Breast epithelium (tissue), 3 donors: ENCODE measurements at regions not wholly inside any gene's neighbourhood (a gene's known extent, or its start where the extent isn't known, plus 50 kb on each side); places are given as distances from the start of the nearest gene placed in this dataset.

Experiments
- POLR2A ChIP-seq: fragments of 450-650 bp; IDR thresholded peaks from one replicate; pipeline ENCODE4 v1.6.1; 2016; ENCODE audit warnings: antibody characterized with exemption, mild to moderate bottlenecking, moderate library complexity
- POLR2AphosphoS5 ChIP-seq, 3 donors: sonication (generic); formaldehyde crosslinking; IDR thresholded peaks; one replicate each; pipeline ENCODE4 v1.6.1; 2017; ENCODE audit warnings: antibody characterized with exemption in 3 of 3
- TF ChIP-seq, protein P1 (sequence below), 3 donors: fragments of 450-650 bp; IDR thresholded peaks; one replicate each; pipeline ENCODE4 v1.5.1; 2016 to 2017; ENCODE audit warnings: antibody characterized with exemption in 3 of 3, mild to moderate bottlenecking in 3 of 3, moderate library complexity in 3 of 3

DNA sequence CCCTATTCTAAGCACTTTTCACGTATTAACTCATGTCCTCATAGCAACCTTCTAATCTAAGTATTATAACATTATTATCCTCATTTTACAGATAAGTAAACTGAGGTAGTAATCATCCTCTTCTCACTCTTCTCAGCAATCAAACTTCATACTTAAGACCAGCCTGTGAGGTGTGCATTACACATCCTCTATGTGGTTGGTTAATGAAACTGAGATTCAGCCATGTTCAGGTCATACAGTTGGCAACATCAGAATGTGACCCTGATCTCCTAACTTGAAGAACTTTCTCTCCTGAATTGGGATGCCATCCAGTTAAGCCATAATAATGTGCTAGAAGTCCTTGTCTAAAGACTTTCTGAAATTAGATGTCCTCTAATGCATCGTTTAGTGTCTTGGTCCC lies 275.1 kb upstream of the ANKRD55 start:
- TF ChIP-seq, protein P1, sequence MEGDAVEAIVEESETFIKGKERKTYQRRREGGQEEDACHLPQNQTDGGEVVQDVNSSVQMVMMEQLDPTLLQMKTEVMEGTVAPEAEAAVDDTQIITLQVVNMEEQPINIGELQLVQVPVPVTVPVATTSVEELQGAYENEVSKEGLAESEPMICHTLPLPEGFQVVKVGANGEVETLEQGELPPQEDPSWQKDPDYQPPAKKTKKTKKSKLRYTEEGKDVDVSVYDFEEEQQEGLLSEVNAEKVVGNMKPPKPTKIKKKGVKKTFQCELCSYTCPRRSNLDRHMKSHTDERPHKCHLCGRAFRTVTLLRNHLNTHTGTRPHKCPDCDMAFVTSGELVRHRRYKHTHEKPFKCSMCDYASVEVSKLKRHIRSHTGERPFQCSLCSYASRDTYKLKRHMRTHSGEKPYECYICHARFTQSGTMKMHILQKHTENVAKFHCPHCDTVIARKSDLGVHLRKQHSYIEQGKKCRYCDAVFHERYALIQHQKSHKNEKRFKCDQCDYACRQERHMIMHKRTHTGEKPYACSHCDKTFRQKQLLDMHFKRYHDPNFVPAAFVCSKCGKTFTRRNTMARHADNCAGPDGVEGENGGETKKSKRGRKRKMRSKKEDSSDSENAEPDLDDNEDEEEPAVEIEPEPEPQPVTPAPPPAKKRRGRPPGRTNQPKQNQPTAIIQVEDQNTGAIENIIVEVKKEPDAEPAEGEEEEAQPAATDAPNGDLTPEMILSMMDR (IDR thresholded peaks at IDR 0.05), result no peak
- no peak for TF ChIP-seq POLR2AphosphoS5 (IDR thresholded peaks at IDR 0.05)
- TF ChIP-seq POLR2A, result no peak
